ENCODE measurements at regions not wholly inside any gene's neighbourhood (a gene's known extent, or its start where the extent isn't known, plus 50 kb on each side); places are given as distances from the start of the nearest gene placed in this dataset.

DNA sequence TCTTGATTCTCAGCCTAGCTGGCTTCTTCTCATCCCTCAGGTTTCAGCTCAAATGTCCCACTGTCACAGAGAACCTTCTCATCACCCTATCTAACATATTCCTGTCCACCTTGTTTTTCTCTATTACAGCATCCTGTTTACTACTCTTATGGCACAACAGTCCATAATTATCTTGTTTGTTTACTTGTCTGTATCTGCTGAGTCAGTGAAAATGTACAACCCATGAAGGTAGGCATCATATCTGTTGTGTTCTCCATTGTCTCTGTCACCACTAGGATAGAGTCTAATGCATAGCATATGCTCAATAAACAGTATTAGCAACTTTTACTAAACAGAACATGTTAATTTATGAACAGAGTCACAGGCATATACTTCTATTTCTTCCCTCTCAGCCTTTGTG, 261.7 kb downstream of the ETAA1 start:
- no peak overlapping the region for H3K27ac ChIP-seq (ENCODE audit: low read depth, low read length, poor library complexity, severe bottlenecking)
- H3K4me2 ChIP-seq (ENCODE audit: low read length) = no peak overlapping the region
- no peak overlapping the region for H3K9ac ChIP-seq (ENCODE audit: low read length)
- no peaks in the 10 kb centered on the region for H3F3A ChIP-seq (ENCODE audit: insufficient read depth, low read length)
- TF ChIP-seq, protein P1, sequence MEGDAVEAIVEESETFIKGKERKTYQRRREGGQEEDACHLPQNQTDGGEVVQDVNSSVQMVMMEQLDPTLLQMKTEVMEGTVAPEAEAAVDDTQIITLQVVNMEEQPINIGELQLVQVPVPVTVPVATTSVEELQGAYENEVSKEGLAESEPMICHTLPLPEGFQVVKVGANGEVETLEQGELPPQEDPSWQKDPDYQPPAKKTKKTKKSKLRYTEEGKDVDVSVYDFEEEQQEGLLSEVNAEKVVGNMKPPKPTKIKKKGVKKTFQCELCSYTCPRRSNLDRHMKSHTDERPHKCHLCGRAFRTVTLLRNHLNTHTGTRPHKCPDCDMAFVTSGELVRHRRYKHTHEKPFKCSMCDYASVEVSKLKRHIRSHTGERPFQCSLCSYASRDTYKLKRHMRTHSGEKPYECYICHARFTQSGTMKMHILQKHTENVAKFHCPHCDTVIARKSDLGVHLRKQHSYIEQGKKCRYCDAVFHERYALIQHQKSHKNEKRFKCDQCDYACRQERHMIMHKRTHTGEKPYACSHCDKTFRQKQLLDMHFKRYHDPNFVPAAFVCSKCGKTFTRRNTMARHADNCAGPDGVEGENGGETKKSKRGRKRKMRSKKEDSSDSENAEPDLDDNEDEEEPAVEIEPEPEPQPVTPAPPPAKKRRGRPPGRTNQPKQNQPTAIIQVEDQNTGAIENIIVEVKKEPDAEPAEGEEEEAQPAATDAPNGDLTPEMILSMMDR (IDR thresholded peaks at IDR 0.05; ENCODE audit: low read length) = no peak
- TF ChIP-seq EZH2 (IDR thresholded peaks at IDR 0.05; ENCODE audit: borderline replicate concordance, low read length) = no peak
- H3K36me3 ChIP-seq (ENCODE audit: insufficient read depth, low read length) = no peaks in the 10 kb centered on the region
- H3K79me2 ChIP-seq (ENCODE audit: insufficient read depth, low read length) = no peaks in the 10 kb centered on the region
- H3K4me1 ChIP-seq (ENCODE audit: insufficient read depth, low read length, severe bottlenecking) = no peaks in the 10 kb centered on the region
- H3K9me3 ChIP-seq (ENCODE audit: low read length) = no peaks in the 10 kb centered on the region
- no peaks in the 10 kb centered on the region for H4K20me1 ChIP-seq (ENCODE audit: insufficient read depth, low read length)
- no peak overlapping the region for H2AFZ ChIP-seq (ENCODE audit: low read length)
- no peaks in the 10 kb centered on the region for H3K27me3 ChIP-seq (ENCODE audit: insufficient read depth, low read length)
- no peak overlapping the region for H3K4me3 ChIP-seq (ENCODE audit: low read depth, low read length, poor library complexity, severe bottlenecking)
- no peaks in the 10 kb centered on the region for H3K9me2 ChIP-seq (ENCODE audit: low read depth, low read length)

DNA sequence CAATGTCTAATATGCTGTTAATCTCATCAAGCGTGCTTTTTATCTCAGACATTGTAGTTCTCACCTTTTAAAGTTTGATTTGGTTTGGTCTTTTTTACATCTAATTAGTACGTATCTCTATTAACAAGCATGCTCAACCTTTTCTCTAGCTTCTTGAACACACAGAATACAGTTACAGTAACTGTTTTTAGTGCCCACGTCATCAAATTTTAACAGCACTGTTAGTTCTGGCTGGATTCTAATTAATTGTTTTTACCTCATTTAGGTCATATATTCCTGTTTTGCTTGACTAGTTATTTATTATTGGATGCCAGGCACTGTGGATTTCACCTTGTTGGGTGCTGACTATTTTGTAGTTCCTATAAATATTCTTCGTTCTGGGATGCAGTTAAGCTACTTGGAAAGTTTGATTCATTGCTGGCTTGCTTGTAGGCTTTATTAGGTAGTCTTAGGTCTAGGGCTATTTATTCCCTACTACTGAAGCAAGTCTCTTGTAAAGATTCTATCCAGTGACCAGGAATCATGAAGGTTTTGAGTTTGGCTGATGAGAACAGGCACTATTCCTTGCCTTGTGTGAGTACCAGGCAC, 263.0 kb downstream of the ETAA1 start:
- H3K79me2 ChIP-seq (ENCODE audit: insufficient read depth, low read length) = no peaks in the 10 kb centered on the region
- H3K4me3 ChIP-seq (ENCODE audit: low read depth, low read length, poor library complexity, severe bottlenecking) = no peak overlapping the region
- H3F3A ChIP-seq (ENCODE audit: insufficient read depth, low read length) = no peaks in the 10 kb centered on the region
- no peaks in the 10 kb centered on the region for H3K4me1 ChIP-seq (ENCODE audit: insufficient read depth, low read length, severe bottlenecking)
- no peak overlapping the region for H2AFZ ChIP-seq (ENCODE audit: low read length)
- H3K27ac ChIP-seq (ENCODE audit: low read depth, low read length, poor library complexity, severe bottlenecking) = no peak overlapping the region
- TF ChIP-seq EZH2 (IDR thresholded peaks at IDR 0.05; ENCODE audit: borderline replicate concordance, low read length) = no peak
- TF ChIP-seq, protein P1 (IDR thresholded peaks at IDR 0.05; ENCODE audit: low read length) = no peak
- no peaks in the 10 kb centered on the region for H3K36me3 ChIP-seq (ENCODE audit: insufficient read depth, low read length)
- H4K20me1 ChIP-seq (ENCODE audit: insufficient read depth, low read length) = no peaks in the 10 kb centered on the region
- no peaks in the 10 kb centered on the region for H3K27me3 ChIP-seq (ENCODE audit: insufficient read depth, low read length)
- H3K9me3 ChIP-seq (ENCODE audit: low read length) = no peaks in the 10 kb centered on the region
- no peak overlapping the region for H3K9ac ChIP-seq (ENCODE audit: low read length)
- H3K4me2 ChIP-seq (ENCODE audit: low read length) = no peak overlapping the region
- H3K9me2 ChIP-seq (ENCODE audit: low read depth, low read length) = no peaks in the 10 kb centered on the region

DNA sequence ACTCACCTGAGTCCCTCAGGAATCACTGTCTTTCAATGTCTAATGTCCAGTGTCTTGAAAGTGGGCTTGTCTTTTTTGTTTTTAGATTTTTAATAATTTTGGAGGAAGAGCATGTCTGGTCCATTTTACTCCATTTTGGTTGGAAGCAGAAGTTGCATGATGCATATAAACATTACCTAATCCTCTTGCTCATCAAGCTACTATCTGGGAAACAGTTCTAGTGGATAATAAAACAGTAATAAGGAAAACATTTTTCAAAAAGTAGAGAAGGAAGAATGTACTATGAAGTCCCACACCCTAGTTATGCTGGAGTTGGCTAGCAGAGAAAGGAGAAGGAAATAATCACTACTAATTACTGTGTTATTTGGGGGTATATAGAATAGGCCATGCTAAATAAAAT, 263.7 kb downstream of the ETAA1 start:
- no peak overlapping the region for H2AFZ ChIP-seq (ENCODE audit: low read length)
- no peaks in the 10 kb centered on the region for H3K4me1 ChIP-seq (ENCODE audit: insufficient read depth, low read length, severe bottlenecking)
- H4K20me1 ChIP-seq (ENCODE audit: insufficient read depth, low read length) = no peaks in the 10 kb centered on the region
- no peaks in the 10 kb centered on the region for H3K79me2 ChIP-seq (ENCODE audit: insufficient read depth, low read length)
- H3K4me3 ChIP-seq (ENCODE audit: low read depth, low read length, poor library complexity, severe bottlenecking) = no peak overlapping the region
- H3K4me2 ChIP-seq (ENCODE audit: low read length) = no peak overlapping the region
- H3K9me2 ChIP-seq (ENCODE audit: low read depth, low read length) = no peaks in the 10 kb centered on the region
- no peak overlapping the region for H3K27ac ChIP-seq (ENCODE audit: low read depth, low read length, poor library complexity, severe bottlenecking)
- no peaks in the 10 kb centered on the region for H3K36me3 ChIP-seq (ENCODE audit: insufficient read depth, low read length)
- H3K9ac ChIP-seq (ENCODE audit: low read length) = no peak overlapping the region
- H3K9me3 ChIP-seq (ENCODE audit: low read length) = no peaks in the 10 kb centered on the region
- no peaks in the 10 kb centered on the region for H3K27me3 ChIP-seq (ENCODE audit: insufficient read depth, low read length)
- no peaks in the 10 kb centered on the region for H3F3A ChIP-seq (ENCODE audit: insufficient read depth, low read length)
- TF ChIP-seq EZH2 (IDR thresholded peaks at IDR 0.05; ENCODE audit: borderline replicate concordance, low read length) = no peak
- TF ChIP-seq, protein P1 (IDR thresholded peaks at IDR 0.05; ENCODE audit: low read length) = no peak

Measured in OCI-LY1 (cell line).